NOMO-1 treated with dmso at 0.1 percent for 144 hours (cell line): ENCODE measurements at regions not wholly inside any gene's neighbourhood (a gene's known extent, or its start where the extent isn't known, plus 50 kb on each side); places are given as distances from the start of the nearest gene placed in this dataset.

Experiments used
- DNase-seq: peaks from one replicate; lab custom pipeline; 2025; ENCODE audit not compliant: unreplicated experiment; lab: John Stamatoyannopoulos, UW

DNA sequence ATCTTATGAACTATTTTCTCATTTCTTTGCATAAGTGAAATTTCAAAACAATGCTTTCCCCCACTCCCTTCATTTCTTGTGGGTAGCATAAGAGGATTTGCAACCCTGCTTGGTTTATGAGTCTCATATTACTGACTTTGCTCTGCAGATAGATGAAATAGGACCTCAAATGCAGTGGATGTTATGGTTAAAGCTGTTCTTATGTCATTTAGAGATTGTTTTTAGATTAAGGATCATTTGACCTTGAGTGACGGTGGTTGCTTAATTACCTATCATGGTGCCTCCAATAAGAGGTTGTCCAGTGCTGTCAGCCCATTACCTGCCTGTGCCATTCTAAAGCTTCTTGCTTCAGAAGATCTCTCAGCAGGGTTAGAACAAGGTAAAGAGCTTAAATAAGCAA, 351.4 kb upstream of the ATP2B1 start:
- no peak for DNase-seq

DNA sequence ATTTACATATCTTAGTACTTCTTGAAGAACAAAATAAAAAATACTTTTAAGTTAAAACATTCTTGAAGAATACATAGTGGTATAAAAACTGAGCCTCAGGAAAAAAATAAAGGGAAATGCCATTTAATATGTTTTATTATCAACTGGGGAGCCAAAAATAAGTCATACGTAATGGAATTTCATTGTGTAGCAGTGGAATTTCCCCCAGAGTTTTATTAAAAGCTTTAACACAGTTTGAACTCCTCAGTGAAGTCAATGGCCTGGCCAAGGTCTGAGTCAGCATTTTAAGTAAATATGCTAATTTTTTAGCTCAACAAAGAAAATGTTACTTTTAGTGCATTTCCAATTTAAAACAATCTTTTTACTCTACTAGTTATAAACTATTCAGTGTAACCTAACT, 350.1 kb upstream of the ATP2B1 start:
- no peak for DNase-seq

DNA sequence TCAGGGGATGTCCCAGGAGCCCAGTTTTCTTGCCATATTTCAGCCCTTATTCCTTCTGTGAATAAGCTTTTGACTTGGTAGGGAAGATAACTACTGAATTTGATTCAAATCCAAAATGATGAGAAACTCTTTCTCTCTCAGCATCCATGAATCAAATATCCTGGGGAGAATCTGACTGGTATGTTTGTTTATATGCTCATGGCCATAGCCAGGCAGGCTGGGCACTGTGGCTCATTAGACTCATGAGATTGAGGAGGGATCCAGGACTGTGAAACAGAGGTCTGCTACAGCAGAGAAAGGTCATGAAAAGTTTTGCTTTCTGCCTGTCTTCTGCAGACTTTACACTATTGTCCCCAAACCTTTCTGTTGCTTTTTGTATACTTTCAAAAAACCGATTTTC, 346.4 kb upstream of the ATP2B1 start:
- no peak for DNase-seq

DNA sequence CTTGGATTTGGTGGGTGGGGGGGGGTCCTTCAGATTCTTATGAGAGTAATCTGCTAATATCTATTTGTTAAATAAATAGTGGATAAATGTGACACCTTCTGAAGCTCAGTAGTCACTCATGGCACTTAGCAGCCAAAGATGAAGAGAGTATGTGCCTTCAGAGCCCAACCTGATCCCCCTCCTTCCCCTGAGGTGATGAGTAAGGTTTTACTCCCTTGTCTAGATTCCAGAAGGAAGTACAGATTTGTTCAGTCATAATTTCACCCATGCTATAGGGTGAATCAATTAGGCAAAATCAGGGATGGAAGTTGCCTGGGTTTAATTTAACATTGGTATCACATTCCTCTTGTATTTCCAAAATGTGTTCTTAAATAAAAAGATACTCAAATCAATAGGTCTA, 340.3 kb upstream of the ATP2B1 start:
- no peak for DNase-seq

DNA sequence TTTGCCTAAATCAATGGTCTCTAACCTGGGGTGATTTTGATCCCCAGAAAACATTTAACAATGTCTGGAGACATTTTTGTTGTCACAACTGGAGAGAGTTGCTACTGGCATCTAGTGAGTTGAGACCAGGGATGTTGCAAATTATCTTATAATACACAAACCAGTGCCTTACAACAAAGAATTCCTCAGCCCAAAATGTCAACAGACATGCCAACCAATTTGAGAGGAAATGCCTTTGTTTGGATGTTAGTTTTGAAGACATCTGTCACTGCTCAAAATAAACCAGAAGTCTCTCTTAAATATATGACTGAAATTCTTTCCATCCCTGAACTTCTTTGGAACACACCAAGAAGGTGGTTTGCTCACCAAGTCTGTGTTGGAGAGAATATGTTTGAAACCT, 336.9 kb upstream of the ATP2B1 start:
- no peak for DNase-seq

DNA sequence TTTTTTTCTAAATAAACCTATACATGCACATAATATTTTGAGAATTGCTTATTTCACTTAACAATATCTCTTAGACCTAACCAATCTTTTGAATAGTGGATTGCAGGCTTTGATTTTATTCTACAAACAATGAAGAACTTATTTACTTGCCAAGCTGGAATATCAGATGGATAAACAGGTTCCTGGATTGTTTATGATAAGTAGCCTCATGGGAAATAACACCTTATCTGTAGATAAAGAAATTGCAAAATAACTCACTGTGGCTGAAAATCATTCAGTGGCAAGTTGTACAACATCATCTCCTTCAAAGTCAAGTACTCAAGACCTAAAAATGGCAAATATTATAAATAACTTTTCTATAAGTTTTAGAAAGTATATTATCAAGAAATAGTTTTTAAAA, 335.4 kb upstream of the ATP2B1 start:
- no peak for DNase-seq

DNA sequence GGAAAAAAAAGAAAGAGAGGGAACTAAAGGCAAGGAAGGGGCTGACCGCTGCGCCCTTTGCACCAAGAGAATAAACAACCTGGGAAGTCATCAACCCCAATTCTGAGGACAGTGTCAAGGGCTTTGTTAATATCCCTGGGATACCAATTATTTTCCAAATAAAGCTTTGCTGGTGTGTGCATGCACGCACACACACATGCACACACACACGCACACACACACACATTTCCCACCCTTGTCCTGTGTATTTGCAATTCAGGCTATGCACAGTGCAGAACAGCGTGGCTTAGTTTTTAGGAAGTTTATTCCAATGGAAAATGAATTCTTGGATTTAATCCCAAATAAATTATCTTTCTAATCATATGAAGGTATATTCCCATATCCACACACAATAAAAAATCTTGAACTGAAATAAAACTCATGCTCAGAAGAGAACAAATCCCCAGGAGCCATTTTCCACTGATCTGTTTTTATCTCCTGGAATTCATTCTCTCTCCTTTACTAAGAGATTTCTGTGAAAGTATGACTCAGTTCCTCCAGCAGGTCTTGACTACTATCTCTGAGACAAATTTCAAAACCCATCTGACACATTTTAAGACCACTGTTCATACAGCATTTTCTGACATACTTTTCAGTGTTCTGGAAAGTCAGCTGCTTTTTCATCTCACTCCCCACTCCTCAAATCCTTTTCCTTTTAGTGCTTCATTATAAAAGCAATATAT, 334.4 kb upstream of the ATP2B1 start:
- DNase-seq: no peak

DNA sequence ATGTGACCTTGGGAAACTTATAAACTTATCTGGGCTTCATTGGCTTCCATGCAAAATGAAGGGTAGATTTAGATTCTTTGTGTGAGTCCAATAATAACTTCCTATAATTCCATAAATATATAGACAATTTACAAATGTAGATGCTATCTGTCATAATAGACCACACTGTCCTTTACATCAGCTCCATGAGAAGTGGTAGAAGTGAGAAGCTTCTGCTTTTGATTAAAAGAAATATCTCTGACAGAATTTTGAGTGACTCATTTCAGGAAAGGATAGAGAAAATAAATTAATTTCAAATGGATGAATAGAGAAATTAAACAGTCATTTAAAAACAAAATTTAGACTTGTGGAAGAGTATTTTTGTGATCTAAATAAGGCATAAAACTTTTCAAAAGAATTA, 329.7 kb upstream of the ATP2B1 start:
- DNase-seq: no peak

DNA sequence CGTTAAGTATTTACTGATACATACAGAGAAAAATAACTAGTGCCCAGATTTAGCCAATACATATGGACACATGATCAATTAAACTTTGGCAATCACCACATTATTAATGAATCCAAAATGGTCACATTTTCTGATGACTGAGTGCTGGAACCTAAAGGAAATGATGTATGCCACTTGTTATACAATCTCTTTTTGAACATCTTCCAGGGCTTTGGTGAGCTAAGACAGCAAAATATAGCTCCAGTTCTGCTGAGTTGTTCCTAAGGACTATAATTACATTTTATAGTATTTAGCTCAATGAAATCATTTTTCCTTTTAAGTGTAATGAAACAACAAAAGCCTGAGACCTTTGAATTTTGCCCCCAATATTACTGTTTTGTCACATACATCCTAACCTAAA, 329.1 kb upstream of the ATP2B1 start:
- no peak for DNase-seq

DNA sequence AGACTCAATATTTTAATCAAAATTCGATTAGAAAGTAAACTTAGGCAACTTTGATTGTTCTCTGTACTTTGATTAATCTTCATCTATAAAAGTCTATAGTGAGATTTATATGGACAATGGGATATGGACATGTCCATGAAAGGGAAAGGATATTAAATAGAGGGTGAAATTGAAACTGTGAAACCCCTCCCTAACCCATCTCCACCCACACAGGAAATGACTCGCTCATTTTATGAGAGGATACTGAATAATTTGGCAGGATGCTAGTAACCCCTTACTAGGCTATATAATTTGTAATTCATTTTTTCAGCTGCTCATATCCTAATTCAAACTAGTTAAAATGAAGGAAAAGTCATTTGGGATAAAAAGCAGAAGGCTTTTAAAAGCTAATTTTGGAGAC, 328.0 kb upstream of the ATP2B1 start:
- DNase-seq: no peak

DNA sequence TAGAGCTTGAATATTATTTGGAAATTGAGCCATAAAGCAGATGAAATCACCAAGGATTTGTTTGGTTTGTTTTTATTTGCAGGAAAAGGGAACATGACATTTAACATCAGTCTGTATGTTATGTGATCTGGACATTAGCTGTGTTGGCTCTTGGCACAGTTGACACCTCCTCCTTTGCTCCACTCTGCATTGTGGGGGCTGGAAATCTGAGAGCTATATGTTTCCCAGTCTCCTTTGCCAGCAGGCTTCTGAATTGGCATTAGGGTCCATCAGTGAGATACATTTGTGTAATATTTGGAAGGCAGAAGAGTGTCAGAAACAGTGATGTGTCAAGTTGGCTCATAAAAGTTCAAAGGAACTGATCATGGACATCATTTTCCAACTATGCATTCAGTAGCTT, 322.1 kb upstream of the ATP2B1 start:
- DNase-seq: no peak

DNA sequence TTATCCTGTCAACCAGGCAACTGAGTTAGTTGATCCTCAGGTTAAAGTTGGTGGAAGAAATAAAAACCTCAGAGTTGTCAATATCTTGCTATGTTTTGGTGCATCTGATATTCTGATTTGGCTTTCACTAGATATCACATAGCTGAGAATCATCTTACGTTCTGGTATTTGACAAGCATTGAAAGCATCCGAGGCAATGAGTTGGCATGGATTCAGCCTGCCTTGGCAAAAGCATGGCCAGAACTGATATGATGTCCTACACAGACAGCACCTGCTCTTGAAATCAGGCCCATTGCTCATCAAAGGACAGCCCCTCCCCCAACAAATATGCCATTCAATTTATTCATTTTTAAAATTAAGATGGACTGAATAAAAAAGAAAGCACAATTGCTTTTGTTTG, 320.7 kb upstream of the ATP2B1 start:
- DNase-seq: no peak

DNA sequence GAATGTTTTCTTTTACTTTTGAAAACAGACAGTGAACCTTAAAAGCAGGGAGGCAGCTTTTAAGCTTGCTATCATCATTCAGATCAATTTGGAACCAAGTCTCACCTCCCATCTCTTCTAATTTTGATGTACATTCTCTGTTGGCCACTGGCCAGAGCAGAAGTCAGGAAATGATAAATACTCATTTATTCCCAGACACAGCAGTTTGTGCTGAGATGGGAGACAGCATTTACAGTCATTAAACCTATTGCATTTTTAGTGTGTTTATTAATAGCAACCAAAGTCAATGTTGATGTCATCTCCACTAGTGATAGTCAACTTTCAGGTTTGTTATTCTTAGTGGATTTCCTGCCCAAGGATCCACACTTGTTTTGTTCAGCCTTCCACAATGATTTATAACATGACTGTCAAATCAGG, 320.0 kb upstream of the ATP2B1 start:
- no peak for DNase-seq

DNA sequence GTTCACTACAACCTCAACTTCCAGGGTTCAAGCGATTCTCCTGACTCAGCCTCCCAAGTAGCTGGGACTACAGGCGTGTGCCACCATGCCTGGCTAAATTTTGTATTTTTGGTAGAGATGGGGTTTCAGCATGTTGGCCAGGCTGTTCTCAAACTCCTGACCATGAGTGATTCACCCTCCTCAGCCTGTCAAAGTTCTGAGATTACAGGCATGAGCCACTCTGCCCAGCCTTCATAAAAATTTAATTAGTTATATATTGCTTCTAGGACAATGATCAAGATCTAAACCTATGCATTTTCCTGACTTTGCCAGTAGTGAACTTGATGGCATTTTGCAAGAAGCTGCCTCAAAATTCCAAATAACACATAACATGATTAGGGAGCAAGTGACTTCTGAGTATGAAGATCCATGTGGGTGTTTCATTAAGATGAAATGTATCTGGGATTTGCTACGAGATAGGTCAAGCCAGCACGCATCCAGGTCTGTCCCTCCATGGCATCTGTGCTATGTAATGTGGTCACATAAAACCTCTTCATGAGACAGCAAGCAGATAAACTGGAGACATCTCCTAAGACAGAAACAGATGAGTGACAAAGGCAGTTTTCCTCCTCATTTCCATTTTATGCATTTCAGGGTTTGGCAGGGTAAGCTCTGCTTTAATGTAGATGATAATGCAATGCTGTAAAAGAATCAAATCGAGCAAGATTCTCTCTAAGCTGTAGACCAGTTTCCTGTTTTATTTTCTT, 319.4 kb upstream of the ATP2B1 start:
- no peak for DNase-seq

DNA sequence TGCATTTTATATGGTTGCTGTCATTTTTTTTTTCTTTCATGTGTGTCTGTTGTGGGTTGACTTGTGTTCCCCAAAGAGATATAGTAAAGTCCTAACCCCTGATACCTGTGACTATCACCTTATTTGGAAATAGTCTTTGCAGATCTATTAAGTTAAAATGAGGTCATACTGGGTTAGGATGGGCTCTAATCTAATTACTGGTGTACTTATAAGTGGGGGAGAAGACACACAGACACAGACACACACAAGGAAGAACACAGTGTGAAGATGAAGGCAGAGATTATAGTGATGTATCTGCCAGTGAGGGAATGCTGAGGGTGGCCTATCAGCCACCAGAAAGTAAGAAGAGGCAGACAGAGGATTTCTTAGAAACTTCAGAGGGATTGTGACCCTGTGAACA, 318.4 kb upstream of the ATP2B1 start:
- no peak for DNase-seq

DNA sequence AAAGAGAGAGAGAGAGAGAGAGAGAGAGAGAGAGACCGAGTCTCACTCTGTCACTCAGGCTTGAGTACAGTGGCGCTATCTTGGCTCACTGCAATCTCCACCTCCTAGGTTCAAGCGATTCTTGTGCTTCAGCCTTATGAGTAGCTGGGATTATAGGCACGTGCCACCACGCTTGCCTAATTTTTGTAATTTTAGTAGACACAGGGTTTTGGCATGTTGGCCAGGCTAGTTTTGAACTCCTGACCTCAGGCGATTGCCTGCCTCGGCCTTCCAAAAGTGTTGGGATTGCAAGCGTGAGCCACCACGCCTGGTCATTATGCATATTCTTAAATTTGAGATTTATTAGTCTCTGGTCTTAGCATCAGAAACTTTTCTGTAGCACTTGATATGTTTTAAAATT, 317.9 kb upstream of the ATP2B1 start:
- no peak for DNase-seq

DNA sequence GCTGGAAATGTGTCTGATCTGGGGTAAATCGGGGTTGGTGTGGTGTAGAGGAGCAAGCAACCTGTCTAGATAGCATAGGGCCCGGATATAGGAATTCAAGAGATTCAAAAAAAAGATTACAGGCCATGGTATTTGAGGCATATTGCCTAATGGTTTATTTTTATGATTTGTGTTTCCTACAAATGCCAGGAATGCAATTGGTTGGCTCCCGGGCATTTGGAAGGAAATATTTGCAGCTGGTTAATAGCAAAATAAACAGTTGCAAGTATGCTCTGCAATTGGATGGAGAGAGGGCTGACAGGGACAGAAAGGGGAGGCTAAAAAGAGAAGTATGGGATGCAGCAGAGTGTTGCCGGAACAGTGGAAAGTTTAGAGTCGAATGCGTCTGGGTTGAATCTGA, 315.6 kb upstream of the ATP2B1 start:
- DNase-seq: no peak

DNA sequence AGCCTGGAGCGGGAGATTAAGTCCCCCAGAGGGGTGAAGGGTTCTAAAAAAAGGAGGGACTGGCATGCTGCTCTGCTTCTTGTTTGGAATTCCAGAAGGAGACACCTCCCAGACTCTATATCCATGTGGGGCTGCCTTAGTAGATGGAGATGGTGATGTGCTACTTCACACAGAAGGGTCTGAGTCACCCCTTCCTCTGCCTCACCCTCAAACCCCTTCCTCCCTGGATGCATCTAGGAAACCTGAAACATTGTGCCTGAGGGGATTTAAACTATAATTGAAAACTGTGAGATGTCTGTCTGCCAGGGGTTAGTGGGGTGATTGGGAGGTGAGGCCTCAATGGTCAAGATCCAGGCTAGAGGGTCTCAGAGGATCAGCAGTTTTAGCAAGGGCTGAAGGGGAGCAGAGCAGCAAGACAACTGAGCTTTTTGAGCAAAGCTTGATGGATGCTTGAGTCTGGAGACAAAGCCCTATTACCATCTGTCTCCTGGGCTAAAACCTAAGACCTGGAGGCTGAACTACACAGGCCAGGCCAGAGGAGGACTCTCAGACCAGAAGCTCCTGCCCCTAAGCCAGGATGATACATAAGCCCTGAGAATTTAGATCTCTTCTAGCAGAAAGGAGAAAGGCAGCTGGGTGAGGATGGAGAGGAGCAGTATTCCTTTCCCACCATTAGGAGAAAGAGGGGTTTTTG, 314.7 kb upstream of the ATP2B1 start:
- no peak for DNase-seq

DNA sequence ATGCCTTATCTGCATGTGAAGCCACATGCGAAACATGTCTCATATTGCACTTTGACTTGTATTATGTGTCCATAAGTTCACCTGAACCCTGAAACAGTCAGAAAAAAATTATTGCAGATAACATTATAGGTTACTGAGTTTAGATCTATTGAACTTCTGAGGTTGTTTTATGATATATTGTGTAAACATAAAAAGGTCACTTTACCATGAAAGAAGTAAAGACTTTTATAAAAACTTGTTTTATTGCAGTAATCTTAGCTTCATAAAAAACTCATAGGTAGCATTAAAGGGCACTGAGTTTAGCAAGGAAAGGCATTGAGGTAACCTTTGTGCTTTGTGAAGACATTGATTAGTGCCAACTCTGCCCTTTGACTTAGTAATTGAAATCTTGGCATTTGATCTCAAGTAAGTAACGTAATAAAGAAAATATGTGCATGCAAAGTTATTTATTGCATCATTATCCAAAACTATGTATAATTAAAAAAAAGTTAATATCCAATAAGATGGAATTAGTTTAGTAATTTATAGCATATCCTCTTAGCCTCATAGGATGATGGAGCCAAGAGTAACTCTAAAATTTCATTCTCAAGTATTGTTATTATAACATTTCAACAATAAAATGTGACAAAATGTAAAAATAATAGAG, 313.3 kb upstream of the ATP2B1 start:
- no peak for DNase-seq

DNA sequence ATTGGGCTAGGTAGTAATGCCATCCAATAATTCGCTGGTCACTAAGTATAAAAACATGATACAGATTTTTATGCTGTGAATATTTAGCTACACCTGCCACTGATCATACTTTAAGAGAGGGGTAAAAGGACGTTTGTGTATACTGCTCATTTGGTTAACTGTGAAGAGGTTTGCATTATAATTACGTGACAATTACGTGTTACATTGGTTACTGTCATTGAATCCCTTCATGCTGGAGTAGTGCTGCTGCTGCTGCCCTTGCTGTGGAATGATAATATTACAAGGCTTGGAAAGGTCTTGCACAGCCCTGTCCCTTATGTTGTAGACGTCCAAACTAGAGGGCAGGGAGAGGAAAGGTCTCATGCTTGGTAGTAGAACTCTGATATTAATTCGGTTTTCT, 312.2 kb upstream of the ATP2B1 start:
- no peak for DNase-seq

DNA sequence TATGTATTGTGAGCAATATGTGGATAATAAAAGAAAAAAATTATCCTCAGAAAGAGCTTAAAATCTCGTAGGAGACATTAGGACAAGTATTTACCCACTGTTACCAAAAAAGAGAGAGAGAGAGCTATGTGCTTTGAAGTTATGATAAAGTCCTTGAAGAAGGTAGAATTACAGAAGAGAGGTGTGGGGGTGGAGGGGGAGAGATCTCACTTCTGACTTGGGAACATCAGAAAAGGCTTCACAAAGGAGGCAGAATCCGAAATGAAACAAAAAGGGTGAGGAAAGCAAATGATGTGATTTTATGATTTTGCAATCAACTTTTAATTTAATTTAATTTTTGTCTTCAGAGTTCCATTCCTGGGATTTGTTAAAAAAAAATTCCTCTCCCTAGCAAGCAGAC, 311.8 kb upstream of the ATP2B1 start:
- DNase-seq: no peak

DNA sequence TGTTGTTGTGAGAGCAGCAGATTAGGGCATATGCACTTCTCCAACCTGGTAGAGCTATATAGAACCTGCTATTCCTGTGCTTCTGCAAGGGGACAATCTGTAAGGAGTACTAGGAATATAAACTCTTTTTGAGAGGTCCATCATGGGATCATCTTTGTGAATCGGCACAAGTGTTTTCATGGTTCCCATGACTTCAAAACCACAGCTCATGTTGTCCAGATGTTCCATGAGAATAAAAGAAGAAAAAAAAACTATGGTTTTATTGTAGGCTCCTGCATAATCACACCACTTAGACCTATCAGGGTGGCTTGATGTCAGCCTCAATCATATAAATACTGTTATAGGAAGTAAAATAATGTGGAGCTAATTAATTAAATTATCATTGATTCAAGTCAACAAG, 311.4 kb upstream of the ATP2B1 start:
- DNase-seq: no peak
